ENCODE measurements at regions not wholly inside any gene's neighbourhood (a gene's known extent, or its start where the extent isn't known, plus 50 kb on each side); places are given as distances from the start of the nearest gene placed in this dataset.

DNA sequence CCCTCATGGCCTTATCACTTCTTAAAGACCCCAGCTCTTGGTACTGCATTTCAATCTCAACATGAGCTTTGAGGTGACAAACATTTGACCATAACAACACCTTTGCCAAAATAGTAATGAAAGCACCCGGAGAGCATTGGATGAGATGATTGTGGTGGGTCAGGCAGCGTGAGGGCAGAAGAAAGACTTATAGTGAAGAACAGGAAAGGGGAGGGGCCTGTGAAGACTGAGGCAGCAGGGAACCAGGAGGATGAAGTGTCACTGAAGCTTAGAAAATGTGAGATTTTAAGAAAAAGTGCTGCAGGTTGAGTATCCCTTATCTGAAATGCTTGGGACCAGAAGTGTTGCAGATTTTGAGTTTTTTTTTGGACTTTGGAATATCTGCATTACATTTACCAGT lies 86.3 kb downstream of the EMP1 start:
- DNase-seq (ENCODE audit: low read depth, low spot score) (no peak), ATAC-seq (no peak)
- Histone ChIP-seq H3K79me2 (ENCODE audit: insufficient read depth, low read length) (no peaks in the 10 kb centered on the region), H3K4me3 (replicated peaks in 1 of 2; ENCODE audit: low read depth in 1 of 2, low read length in 2 of 2) (no peak overlapping the region), H3K4me2 (ENCODE audit: low read length) (no peak overlapping the region), H3K27ac (ENCODE audit: low read depth, low read length) (no peak overlapping the region), H3K9ac (ENCODE audit: low read length) (no peak overlapping the region), H3K36me3 (ENCODE audit: control insufficient read depth in 1 of 2, insufficient read depth in 2 of 2, low read length in 2 of 2) (no peaks in the 10 kb centered on the region), H4K20me1 (ENCODE audit: insufficient read depth) (no peaks in the 10 kb centered on the region), H2AFZ (ENCODE audit: low read depth, low read length, poor library complexity, severe bottlenecking) (no peak overlapping the region), H3K27me3 (ENCODE audit: insufficient read depth, low read length) (no peaks in the 10 kb centered on the region), H3K4me1 (ENCODE audit: control insufficient read depth in 1 of 2, insufficient read depth in 2 of 2, low read length in 2 of 2) (peaks cover 2 to 8% of the 10 kb centered on the region in 2 experiments; a peak in 3 of 4 replicates), H3K9me2 (ENCODE audit: insufficient read depth) (no peaks in the 10 kb centered on the region), H3K9me3 (ENCODE audit: control insufficient read depth in 1 of 2, insufficient read depth in 1 of 2, low read depth in 1 of 2, low read length in 2 of 2) (no peaks in the 10 kb centered on the region)
- POLR2A ChIA-PET, result no interaction called here
- no TSS peak for BruUV-seq (replicated peaks)
- intact Hi-C loops (cut with micrococcal nuclease), result no loop called here
- RAD21 ChIA-PET (ENCODE audit: low non-redundant PET in 1 of 2, low total read pairs in 2 of 2, uncharacterized antibody in 2 of 2, unreplicated experiment in 2 of 2), result no interaction called here
- no peak for TF ChIP-seq ELF1 (IDR thresholded peaks at IDR 0.05; ENCODE audit: borderline replicate concordance, low read depth)
- TF ChIP-seq CEBPB (IDR thresholded peaks at IDR 0.05; ENCODE audit: low read depth), result no peak
- CTCF ChIA-PET, result no interaction called here

DNA sequence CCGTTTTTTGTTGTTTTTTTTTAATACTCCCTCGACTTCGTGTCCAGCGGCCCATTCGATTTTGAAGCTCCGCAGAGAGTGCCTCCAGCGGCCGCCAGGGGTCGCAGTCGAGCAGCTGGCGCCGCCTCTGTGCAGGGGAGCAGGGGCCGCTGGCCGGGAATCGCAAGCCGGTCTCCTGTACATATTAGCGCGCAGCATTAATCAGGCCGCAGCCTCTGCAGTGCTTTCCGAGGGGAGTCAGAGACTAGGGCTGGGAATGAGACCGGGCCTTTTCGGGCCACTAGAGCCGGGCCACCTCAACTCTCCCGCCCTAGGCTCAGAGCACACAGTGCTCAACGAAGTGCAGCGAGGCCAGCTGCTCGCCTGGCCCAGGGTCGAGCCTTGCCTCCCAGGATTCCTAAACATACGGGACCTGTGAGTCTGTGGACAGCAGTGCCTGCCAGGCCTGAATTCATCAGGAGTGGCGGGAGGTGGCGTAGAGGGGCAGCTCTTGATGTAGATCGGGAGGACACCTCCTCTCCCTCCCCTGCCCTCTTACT lies 81.8 kb downstream of the EMP1 start:
- Histone ChIP-seq H3K9me2 (ENCODE audit: insufficient read depth) (no peaks in the 10 kb centered on the region), H2AFZ (ENCODE audit: low read depth, low read length, poor library complexity, severe bottlenecking) (peak overlapping the region; percentile 99), H3K9ac (ENCODE audit: low read length) (no peak overlapping the region; the same call in 1 of the 2 replicates), H3K79me2 (ENCODE audit: insufficient read depth, low read length) (no peaks in the 10 kb centered on the region), H3K27me3 (ENCODE audit: insufficient read depth, low read length) (no peaks in the 10 kb centered on the region), H4K20me1 (ENCODE audit: insufficient read depth) (no peaks in the 10 kb centered on the region), H3K4me3 (replicated peaks in 1 of 2; ENCODE audit: low read depth in 1 of 2, low read length in 2 of 2) (no peak overlapping the region), H3K36me3 (ENCODE audit: control insufficient read depth in 1 of 2, insufficient read depth in 2 of 2, low read length in 2 of 2) (no peaks in the 10 kb centered on the region), H3K4me1 (ENCODE audit: control insufficient read depth in 1 of 2, insufficient read depth in 2 of 2, low read length in 2 of 2) (peaks cover 3 to 13% of the 10 kb centered on the region in 2 experiments; a peak in 3 of 4 replicates), H3K4me2 (ENCODE audit: low read length) (peak overlapping the region; percentile 55), H3K9me3 (ENCODE audit: control insufficient read depth in 1 of 2, insufficient read depth in 1 of 2, low read depth in 1 of 2, low read length in 2 of 2) (no peaks in the 10 kb centered on the region), H3K27ac (ENCODE audit: low read depth, low read length) (peak overlapping the region; percentile 40; the same call in 1 of the 2 replicates)
- ChIA-PET CTCF (interaction anchor here (0.6 to 1.9 kb wide), 20 partner anchors 8 to 906 kb away, joined by 3 to 17 read pairs (median 4); no protein-coding TSS in a partner anchor), RAD21 (ENCODE audit: low non-redundant PET in 1 of 2, low total read pairs in 2 of 2, uncharacterized antibody in 2 of 2, unreplicated experiment in 2 of 2) (interaction anchor here (0.6 to 1.4 kb wide), 5 partner anchors 84 to 664 kb away, joined by 3 to 4 read pairs (median 3); no protein-coding TSS in a partner anchor), POLR2A (interaction anchor here (0.8 kb wide), 1 partner anchor 516 kb away, joined by 3 read pairs; no protein-coding TSS in a partner anchor)
- no TSS peak for BruUV-seq (replicated peaks)
- no peak for TF ChIP-seq CBX3 (IDR thresholded peaks at IDR 0.05; ENCODE audit: low read depth)
- TF ChIP-seq, protein P1, sequence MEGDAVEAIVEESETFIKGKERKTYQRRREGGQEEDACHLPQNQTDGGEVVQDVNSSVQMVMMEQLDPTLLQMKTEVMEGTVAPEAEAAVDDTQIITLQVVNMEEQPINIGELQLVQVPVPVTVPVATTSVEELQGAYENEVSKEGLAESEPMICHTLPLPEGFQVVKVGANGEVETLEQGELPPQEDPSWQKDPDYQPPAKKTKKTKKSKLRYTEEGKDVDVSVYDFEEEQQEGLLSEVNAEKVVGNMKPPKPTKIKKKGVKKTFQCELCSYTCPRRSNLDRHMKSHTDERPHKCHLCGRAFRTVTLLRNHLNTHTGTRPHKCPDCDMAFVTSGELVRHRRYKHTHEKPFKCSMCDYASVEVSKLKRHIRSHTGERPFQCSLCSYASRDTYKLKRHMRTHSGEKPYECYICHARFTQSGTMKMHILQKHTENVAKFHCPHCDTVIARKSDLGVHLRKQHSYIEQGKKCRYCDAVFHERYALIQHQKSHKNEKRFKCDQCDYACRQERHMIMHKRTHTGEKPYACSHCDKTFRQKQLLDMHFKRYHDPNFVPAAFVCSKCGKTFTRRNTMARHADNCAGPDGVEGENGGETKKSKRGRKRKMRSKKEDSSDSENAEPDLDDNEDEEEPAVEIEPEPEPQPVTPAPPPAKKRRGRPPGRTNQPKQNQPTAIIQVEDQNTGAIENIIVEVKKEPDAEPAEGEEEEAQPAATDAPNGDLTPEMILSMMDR (IDR thresholded peaks at IDR 0.05 in 2 of 3, conservative IDR thresholded peaks at IDR 0.05 in 1 of 3; ENCODE audit: borderline replicate concordance in 1 of 3, insufficient read depth in 1 of 3, low read depth in 2 of 3, low read length in 2 of 3), result peak; percentile 83 to 98 (median 96)
- no peak for TF ChIP-seq ZNF274 (IDR thresholded peaks at IDR 0.05; ENCODE audit: low read depth, low read length)
- TF ChIP-seq YY1 (IDR thresholded peaks at IDR 0.05; ENCODE audit: extremely low read depth, insufficient replicate concordance, low read depth, low read length), result peak; percentile 52
- TF ChIP-seq, protein P2, sequence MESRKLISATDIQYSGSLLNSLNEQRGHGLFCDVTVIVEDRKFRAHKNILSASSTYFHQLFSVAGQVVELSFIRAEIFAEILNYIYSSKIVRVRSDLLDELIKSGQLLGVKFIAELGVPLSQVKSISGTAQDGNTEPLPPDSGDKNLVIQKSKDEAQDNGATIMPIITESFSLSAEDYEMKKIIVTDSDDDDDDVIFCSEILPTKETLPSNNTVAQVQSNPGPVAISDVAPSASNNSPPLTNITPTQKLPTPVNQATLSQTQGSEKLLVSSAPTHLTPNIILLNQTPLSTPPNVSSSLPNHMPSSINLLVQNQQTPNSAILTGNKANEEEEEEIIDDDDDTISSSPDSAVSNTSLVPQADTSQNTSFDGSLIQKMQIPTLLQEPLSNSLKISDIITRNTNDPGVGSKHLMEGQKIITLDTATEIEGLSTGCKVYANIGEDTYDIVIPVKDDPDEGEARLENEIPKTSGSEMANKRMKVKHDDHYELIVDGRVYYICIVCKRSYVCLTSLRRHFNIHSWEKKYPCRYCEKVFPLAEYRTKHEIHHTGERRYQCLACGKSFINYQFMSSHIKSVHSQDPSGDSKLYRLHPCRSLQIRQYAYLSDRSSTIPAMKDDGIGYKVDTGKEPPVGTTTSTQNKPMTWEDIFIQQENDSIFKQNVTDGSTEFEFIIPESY (IDR thresholded peaks at IDR 0.05; ENCODE audit: extremely low read depth, insufficient replicate concordance, low read length), result no peak
- TF ChIP-seq RAD21 (IDR thresholded peaks at IDR 0.05; ENCODE audit: low read depth), result peak; percentile 94
- ATAC-seq (peak; percentile 99), DNase-seq (ENCODE audit: low read depth, low spot score) (peak; percentile 34)
- intact Hi-C loops (cut with micrococcal nuclease), result loop anchor here (1.0 kb wide), 4 partner anchors 256 to 889 kb away; no protein-coding TSS in a partner anchor

Data from HCT116 (cell line).